ENCODE measurements at regions not wholly inside any gene's neighbourhood (a gene's known extent, or its start where the extent isn't known, plus 50 kb on each side); places are given as distances from the start of the nearest gene placed in this dataset.

DNA sequence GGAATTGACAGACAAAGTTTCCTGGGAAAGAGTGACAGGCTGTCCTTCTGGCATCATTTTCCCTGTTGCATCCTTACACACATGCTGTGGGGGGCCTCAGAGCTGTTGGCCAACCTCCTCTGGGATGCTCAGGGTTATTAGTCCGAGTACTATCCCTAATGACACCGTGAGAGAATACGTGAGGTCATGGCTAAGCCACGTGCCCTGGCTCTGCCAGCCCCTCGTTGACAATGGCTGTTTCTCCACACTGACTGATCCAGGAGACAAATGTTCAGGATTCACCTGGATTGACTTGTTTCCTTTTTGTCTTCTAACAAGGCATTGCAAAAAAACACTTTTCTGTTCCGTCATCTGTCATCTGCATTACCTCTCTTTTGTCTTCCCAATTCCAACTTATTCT is 604.6 kb downstream of the TFAP2A start:
- no peaks in the 10 kb centered on the region for H3K27me3 ChIP-seq (ENCODE audit: control insufficient read depth in 2 of 2, insufficient read depth in 2 of 2, low read length in 2 of 2)
- POLR2A ChIA-PET = no interaction called here
- no peak overlapping the region for H2AFZ ChIP-seq (ENCODE audit: low read depth, low read length)
- TF ChIP-seq EZH2 (IDR thresholded peaks at IDR 0.05; ENCODE audit: borderline replicate concordance, low read depth, low read length, severe bottlenecking) (no peak), GATA2 (IDR thresholded peaks at IDR 0.05; ENCODE audit: insufficient read depth, insufficient read length, low read depth, low read length) (no peak), MYC (IDR thresholded peaks at IDR 0.05; ENCODE audit: low read depth, low read length) (no peak), FOS (IDR thresholded peaks at IDR 0.05; ENCODE audit: borderline replicate concordance, insufficient read depth, low read length) (no peak), POLR2A (IDR thresholded peaks at IDR 0.05; ENCODE audit: low read depth, low read length) (no peak), POLR2AphosphoS5 (IDR thresholded peaks at IDR 0.05; ENCODE audit: insufficient read depth, low read depth, low read length) (no peak), JUN (IDR thresholded peaks at IDR 0.05; ENCODE audit: borderline replicate concordance, insufficient read depth, insufficient read length, low read depth) (no peak)
- TF ChIP-seq, protein P1, sequence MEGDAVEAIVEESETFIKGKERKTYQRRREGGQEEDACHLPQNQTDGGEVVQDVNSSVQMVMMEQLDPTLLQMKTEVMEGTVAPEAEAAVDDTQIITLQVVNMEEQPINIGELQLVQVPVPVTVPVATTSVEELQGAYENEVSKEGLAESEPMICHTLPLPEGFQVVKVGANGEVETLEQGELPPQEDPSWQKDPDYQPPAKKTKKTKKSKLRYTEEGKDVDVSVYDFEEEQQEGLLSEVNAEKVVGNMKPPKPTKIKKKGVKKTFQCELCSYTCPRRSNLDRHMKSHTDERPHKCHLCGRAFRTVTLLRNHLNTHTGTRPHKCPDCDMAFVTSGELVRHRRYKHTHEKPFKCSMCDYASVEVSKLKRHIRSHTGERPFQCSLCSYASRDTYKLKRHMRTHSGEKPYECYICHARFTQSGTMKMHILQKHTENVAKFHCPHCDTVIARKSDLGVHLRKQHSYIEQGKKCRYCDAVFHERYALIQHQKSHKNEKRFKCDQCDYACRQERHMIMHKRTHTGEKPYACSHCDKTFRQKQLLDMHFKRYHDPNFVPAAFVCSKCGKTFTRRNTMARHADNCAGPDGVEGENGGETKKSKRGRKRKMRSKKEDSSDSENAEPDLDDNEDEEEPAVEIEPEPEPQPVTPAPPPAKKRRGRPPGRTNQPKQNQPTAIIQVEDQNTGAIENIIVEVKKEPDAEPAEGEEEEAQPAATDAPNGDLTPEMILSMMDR (IDR thresholded peaks at IDR 0.05; ENCODE audit: extremely low read depth in 1 of 2, insufficient read depth in 1 of 2, low read depth in 1 of 2, low read length in 2 of 2) = no peak
- TF ChIP-seq, protein P2, sequence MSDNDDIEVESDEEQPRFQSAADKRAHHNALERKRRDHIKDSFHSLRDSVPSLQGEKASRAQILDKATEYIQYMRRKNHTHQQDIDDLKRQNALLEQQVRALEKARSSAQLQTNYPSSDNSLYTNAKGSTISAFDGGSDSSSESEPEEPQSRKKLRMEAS (IDR thresholded peaks at IDR 0.05; ENCODE audit: insufficient read depth, insufficient read length) = no peak
- intact Hi-C loops (cut with micrococcal nuclease) (no loop called here), dilution Hi-C loops (cut with MboI; ENCODE audit: extremely low pct_ligation_motif_present, low sequenced_read_pairs) (no loop called here)
- CTCF ChIA-PET = no interaction called here
- H3K79me2 ChIP-seq (ENCODE audit: control insufficient read depth, insufficient read depth, low read length) = no peaks in the 10 kb centered on the region
- no peaks in the 10 kb centered on the region for H3K9me1 ChIP-seq (replicated peaks; ENCODE audit: control insufficient read depth, extremely low read depth, insufficient read depth, low read length)
- FAIRE-seq = no peak
- DNase-seq (ENCODE audit: low read depth, low spot score) = no peak
- peaks cover 2% of the 10 kb centered on the region for H3K9me3 ChIP-seq (replicated peaks; ENCODE audit: control insufficient read depth, insufficient read depth, low read length)
- H3K27ac ChIP-seq (ENCODE audit: insufficient read depth, low read depth, low read length) = no peak overlapping the region
- no peak overlapping the region for H3K4me2 ChIP-seq (ENCODE audit: insufficient read depth, low read length)
- H3K4me1 ChIP-seq (ENCODE audit: control insufficient read depth, extremely low read depth, insufficient read depth, low read length) = no peaks in the 10 kb centered on the region
- H3K9ac ChIP-seq (replicated peaks; ENCODE audit: extremely low read depth, insufficient read depth, low read length) = no peak overlapping the region
- H3K4me3 ChIP-seq (replicated peaks in 1 of 3; ENCODE audit: insufficient read depth in 1 of 3, low read depth in 1 of 3, low read length in 3 of 3) = no peak overlapping the region
- H4K20me1 ChIP-seq (replicated peaks; ENCODE audit: control insufficient read depth, extremely low read depth, insufficient read depth, low read length) = no peaks in the 10 kb centered on the region
- no TSS peak for BruUV-seq (replicated peaks)
- H3K36me3 ChIP-seq (ENCODE audit: control insufficient read depth in 2 of 2, extremely low read depth in 1 of 2, insufficient read depth in 2 of 2, low read length in 2 of 2) = no peaks in the 10 kb centered on the region
